Neural cell (in vitro differentiated cells): ENCODE measurements at regions not wholly inside any gene's neighbourhood (a gene's known extent, or its start where the extent isn't known, plus 50 kb on each side); places are given as distances from the start of the nearest gene placed in this dataset.

Experiments
- H2AFZ ChIP-seq: fragments of 200-600, 300-800 bp; sonication (generic), shearing (Covaris generic); 2 replicates; pipeline ENCODE4 v1.6.0; 2014; ENCODE audit warnings: low read depth, mild to moderate bottlenecking, antibody characterized with exemption, low read length, moderate library complexity
- H3F3A ChIP-seq: fragments of 200-600 bp; shearing (Covaris generic); 2 replicates; pipeline ENCODE4 v1.6.1; 2016; ENCODE audit warnings: mild to moderate bottlenecking, moderate library complexity, mixed read lengths, antibody characterized with exemption, low read length; ENCODE audit not compliant: insufficient read depth, poor library complexity, severe bottlenecking
- H3K27ac ChIP-seq: fragments of 200-600, 300-800 bp; sonication (generic), shearing (Covaris generic); 2 replicates; pipeline ENCODE4 v1.5.1; 2014; ENCODE audit warnings: mild to moderate bottlenecking, low read length, moderate library complexity
- H3K27me3 ChIP-seq: fragments of 300-800, 200-600 bp; sonication (generic), shearing (Covaris generic); 2 replicates; pipeline ENCODE4 v1.6.0; 2014; ENCODE audit warnings: mild to moderate bottlenecking, low read depth, low read length, moderate library complexity; ENCODE audit not compliant: insufficient read depth
- H3K36me3 ChIP-seq: fragments of 300-800, 200-600 bp; sonication (generic), shearing (Covaris generic); 2 replicates; pipeline ENCODE4 v1.5.1; 2014; ENCODE audit warnings: mild to moderate bottlenecking, antibody characterized with exemption, low read length, moderate library complexity; ENCODE audit not compliant: insufficient read depth
- H3K4me2 ChIP-seq: fragments of 300-800, 200-600 bp; sonication (generic), shearing (Covaris generic); 2 replicates; pipeline ENCODE4 v1.6.0; 2014; ENCODE audit warnings: mild to moderate bottlenecking, low read length
- H3K4me3 ChIP-seq: fragments of 300-800, 200-600 bp; sonication (generic), shearing (Covaris generic); 2 replicates; pipeline ENCODE4 v1.5.1; 2014; ENCODE audit warnings: mild to moderate bottlenecking, low read length, moderate library complexity
- H3K79me2 ChIP-seq: fragments of 200-600 bp; shearing (Covaris generic); replicated peaks from 2 replicates; pipeline ENCODE4 v1.6.0; 2014; ENCODE audit warnings: mild to moderate bottlenecking, low read length, moderate library complexity; ENCODE audit not compliant: insufficient read depth
- H3K9ac ChIP-seq: fragments of 300-800, 200-600 bp; sonication (generic), shearing (Covaris generic); 2 replicates; pipeline ENCODE4 v1.6.1; 2016; ENCODE audit warnings: mild to moderate bottlenecking, low read length, mixed read lengths
- H3K9me2 ChIP-seq: fragments of 200-600 bp; shearing (Covaris generic); 2 replicates; pipeline ENCODE4 v1.6.1; 2016; ENCODE audit warnings: mild to moderate bottlenecking, low read length, mixed read lengths; ENCODE audit not compliant: insufficient read depth
- H3K9me3 ChIP-seq: fragments of 200-600, 300-800 bp; sonication (generic), shearing (Covaris generic); 2 replicates; pipeline ENCODE4 v1.6.1; 2016; ENCODE audit warnings: mild to moderate bottlenecking, mixed run types, low read length, moderate library complexity, mixed read lengths
- H4K20me1 ChIP-seq: fragments of 200-600 bp; shearing (Covaris generic); 2 replicates; pipeline ENCODE4 v1.6.1; 2016; ENCODE audit warnings: mild to moderate bottlenecking, mixed run types; ENCODE audit not compliant: insufficient read depth
- EP300 ChIP-seq: fragments of 450-650 bp; conservative IDR thresholded peaks from 2 replicates; pipeline ENCODE4 v1.6.1; 2014; ENCODE audit warnings: antibody characterized with exemption, mild to moderate bottlenecking, moderate library complexity; ENCODE audit not compliant: poor library complexity, severe bottlenecking
- EZH2 ChIP-seq: fragments of 200-600, 300-800 bp; shearing (Covaris generic), sonication (generic); IDR thresholded peaks from 2 replicates; pipeline ENCODE4 v1.6.1; 2014; ENCODE audit warnings: antibody characterized with exemption, low read length, borderline replicate concordance, mild to moderate bottlenecking; ENCODE audit not compliant: insufficient read depth, poor library complexity, severe bottlenecking
- MXI1 ChIP-seq: fragments of 450-650 bp; conservative IDR thresholded peaks from 2 replicates; pipeline ENCODE4 v1.6.1; 2014; ENCODE audit warnings: antibody characterized with exemption, mild to moderate bottlenecking; ENCODE audit not compliant: poor library complexity, severe bottlenecking
- POLR2AphosphoS5 ChIP-seq: IDR thresholded peaks from 2 replicates; pipeline ENCODE4 v1.6.1; 2012
- RAD21 ChIP-seq: fragments of 450-650 bp; conservative IDR thresholded peaks from 2 replicates; pipeline ENCODE4 v1.6.1; 2014; ENCODE audit warnings: antibody characterized with exemption, mild to moderate bottlenecking, moderate library complexity
- SMC3 ChIP-seq: fragments of 450-650 bp; conservative IDR thresholded peaks from 2 replicates; pipeline ENCODE4 v1.6.1; 2014; ENCODE audit warnings: antibody characterized with exemption, mild to moderate bottlenecking, moderate library complexity; ENCODE audit not compliant: poor library complexity
- TAF1 ChIP-seq: IDR thresholded peaks from 2 replicates; pipeline ENCODE4 v1.6.1; 2012; ENCODE audit warnings: low read depth
- TF ChIP-seq, protein P1 (sequence below): fragments of 450-650 bp; IDR thresholded peaks from 2 replicates; pipeline ENCODE4 v1.5.1; 2014; ENCODE audit warnings: antibody characterized with exemption, mild to moderate bottlenecking, moderate library complexity; ENCODE audit not compliant: poor library complexity, severe bottlenecking
- TF ChIP-seq, protein P2 (sequence below): IDR thresholded peaks from 2 replicates; pipeline ENCODE4 v1.6.1; 2012; ENCODE audit warnings: borderline replicate concordance

- H3K27me3 ChIP-seq = no peaks in the 10 kb centered on the region
- H3K4me3 ChIP-seq = no peak overlapping the region
- TF ChIP-seq TAF1 = no peak
- no peak for TF ChIP-seq SMC3
- TF ChIP-seq EP300 = no peak
- TF ChIP-seq RAD21 = no peak
- TF ChIP-seq, protein P1, sequence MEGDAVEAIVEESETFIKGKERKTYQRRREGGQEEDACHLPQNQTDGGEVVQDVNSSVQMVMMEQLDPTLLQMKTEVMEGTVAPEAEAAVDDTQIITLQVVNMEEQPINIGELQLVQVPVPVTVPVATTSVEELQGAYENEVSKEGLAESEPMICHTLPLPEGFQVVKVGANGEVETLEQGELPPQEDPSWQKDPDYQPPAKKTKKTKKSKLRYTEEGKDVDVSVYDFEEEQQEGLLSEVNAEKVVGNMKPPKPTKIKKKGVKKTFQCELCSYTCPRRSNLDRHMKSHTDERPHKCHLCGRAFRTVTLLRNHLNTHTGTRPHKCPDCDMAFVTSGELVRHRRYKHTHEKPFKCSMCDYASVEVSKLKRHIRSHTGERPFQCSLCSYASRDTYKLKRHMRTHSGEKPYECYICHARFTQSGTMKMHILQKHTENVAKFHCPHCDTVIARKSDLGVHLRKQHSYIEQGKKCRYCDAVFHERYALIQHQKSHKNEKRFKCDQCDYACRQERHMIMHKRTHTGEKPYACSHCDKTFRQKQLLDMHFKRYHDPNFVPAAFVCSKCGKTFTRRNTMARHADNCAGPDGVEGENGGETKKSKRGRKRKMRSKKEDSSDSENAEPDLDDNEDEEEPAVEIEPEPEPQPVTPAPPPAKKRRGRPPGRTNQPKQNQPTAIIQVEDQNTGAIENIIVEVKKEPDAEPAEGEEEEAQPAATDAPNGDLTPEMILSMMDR = no peak
- TF ChIP-seq POLR2AphosphoS5 = no peak
- no peak for TF ChIP-seq EZH2
- H3K36me3 ChIP-seq = no peaks in the 10 kb centered on the region
- H3K4me2 ChIP-seq = no peak overlapping the region
- H4K20me1 ChIP-seq = no peaks in the 10 kb centered on the region
- no peaks in the 10 kb centered on the region for H3F3A ChIP-seq
- no peak overlapping the region for H2AFZ ChIP-seq
- no peak overlapping the region for H3K27ac ChIP-seq
- H3K79me2 ChIP-seq = no peaks in the 10 kb centered on the region
- no peaks in the 10 kb centered on the region for H3K9me3 ChIP-seq
- H3K9ac ChIP-seq = no peak overlapping the region
- H3K9me2 ChIP-seq = no peaks in the 10 kb centered on the region
These were observed 93.7 kb upstream of the HS6ST1 start for GRCh38 chr2:128412181-128412871.

DNA sequence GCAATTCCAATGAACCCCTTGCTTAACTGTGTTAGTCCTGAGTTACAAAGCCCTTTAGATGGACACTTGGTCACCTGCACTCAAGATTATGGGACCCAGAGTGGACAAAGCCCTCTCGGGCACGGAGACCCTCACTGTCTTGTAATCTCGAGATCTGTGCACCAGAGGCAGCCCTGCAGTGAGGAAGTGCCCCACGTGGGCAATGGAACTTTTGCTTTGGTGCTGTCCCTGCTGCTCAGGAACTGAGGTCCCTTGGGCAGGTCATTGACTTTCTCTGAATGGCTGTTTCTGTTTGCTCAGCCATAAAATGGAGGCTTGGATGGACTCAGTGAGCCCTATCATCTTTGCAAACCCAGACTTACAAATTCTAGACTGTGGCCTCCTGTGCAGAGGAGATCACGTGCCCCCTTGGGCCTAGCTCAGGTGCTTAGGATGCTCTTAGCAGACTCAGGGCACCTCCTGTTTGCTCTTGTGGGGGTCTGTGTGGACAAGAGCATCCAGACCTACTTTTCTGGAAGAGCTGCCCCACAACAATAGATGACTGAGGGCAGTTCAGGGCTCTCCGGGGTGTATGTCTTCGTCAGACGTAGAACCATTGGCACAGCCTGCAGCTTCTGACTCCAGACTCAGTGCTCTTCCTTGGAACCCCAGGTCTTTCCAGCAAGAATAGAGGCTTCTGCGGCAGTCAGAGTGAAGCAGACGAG is 94.5 kb upstream of the HS6ST1 start:
- Histone ChIP-seq H3K4me2 (no peak overlapping the region), H3K4me3 (no peak overlapping the region), H3K9ac (no peak overlapping the region), H3F3A (no peaks in the 10 kb centered on the region), H3K27me3 (no peaks in the 10 kb centered on the region), H2AFZ (no peak overlapping the region), H3K36me3 (no peaks in the 10 kb centered on the region), H3K9me2 (no peaks in the 10 kb centered on the region), H4K20me1 (no peaks in the 10 kb centered on the region), H3K9me3 (no peaks in the 10 kb centered on the region), H3K27ac (no peak overlapping the region), H3K79me2 (no peaks in the 10 kb centered on the region)
- TF ChIP-seq POLR2AphosphoS5 (no peak), EP300 (no peak), RAD21 (no peak), MXI1 (no peak), EZH2 (no peak), TAF1 (no peak), SMC3 (no peak)
- TF ChIP-seq, protein P1 = no peak
- TF ChIP-seq, protein P2, sequence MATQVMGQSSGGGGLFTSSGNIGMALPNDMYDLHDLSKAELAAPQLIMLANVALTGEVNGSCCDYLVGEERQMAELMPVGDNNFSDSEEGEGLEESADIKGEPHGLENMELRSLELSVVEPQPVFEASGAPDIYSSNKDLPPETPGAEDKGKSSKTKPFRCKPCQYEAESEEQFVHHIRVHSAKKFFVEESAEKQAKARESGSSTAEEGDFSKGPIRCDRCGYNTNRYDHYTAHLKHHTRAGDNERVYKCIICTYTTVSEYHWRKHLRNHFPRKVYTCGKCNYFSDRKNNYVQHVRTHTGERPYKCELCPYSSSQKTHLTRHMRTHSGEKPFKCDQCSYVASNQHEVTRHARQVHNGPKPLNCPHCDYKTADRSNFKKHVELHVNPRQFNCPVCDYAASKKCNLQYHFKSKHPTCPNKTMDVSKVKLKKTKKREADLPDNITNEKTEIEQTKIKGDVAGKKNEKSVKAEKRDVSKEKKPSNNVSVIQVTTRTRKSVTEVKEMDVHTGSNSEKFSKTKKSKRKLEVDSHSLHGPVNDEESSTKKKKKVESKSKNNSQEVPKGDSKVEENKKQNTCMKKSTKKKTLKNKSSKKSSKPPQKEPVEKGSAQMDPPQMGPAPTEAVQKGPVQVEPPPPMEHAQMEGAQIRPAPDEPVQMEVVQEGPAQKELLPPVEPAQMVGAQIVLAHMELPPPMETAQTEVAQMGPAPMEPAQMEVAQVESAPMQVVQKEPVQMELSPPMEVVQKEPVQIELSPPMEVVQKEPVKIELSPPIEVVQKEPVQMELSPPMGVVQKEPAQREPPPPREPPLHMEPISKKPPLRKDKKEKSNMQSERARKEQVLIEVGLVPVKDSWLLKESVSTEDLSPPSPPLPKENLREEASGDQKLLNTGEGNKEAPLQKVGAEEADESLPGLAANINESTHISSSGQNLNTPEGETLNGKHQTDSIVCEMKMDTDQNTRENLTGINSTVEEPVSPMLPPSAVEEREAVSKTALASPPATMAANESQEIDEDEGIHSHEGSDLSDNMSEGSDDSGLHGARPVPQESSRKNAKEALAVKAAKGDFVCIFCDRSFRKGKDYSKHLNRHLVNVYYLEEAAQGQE = no peak
